GM19035 (cell line): ENCODE measurements at regions not wholly inside any gene's neighbourhood (a gene's known extent, or its start where the extent isn't known, plus 50 kb on each side); places are given as distances from the start of the nearest gene placed in this dataset.
"Not testable (repeated sequence)": the region's sequence is repeated elsewhere in the genome, so short reads cannot be mapped to it uniquely, and the experiment has no call there.

ENCODE experiments used
- ATAC-seq: cut with Tn5 transposase; IDR thresholded peaks from one replicate; pipeline ENCODE4 v1.9.1; 2021; ENCODE audit not compliant: unreplicated experiment

DNA sequence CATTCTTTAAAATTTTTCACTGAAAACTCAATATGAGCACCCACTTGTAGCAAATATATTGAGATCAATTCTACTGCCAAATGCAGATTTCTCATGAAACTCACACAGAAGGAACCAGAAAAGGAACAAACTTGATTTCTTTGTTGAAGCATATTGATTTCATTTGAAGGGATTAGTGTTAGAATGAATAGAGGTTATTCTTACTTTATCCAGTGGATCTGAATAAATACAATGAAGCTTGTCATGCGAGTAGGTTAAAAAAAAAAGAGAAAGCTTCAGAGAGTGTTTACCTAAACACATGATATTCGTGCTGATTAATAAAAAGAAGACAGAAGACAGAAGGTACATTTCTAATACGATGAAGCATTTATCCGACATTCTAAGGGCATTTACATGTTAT lies 226.7 kb upstream of the ZSWIM2 start:
- ATAC-seq = no peak

DNA sequence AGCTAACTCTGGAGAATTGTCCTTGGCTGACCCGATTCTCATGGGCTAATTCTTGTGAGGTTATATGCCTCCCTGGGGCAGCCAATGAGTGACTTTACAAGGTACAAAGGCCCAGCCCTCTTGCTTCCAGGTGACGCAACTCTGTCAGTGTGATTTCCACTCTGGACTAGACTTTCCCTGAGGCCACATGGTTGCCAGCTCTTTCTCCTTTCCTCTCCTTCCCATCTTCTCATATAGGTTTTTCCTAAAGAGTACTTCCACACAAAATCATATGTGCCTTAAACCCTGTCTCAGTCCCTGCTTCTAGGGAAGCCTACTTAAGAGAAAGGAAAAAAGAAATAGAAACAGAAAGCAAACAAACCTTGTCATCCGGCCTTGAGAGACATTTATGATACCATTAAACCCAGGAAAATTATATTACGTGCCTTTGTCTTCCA lies 226.2 kb upstream of the ZSWIM2 start:
- no peak for ATAC-seq

DNA sequence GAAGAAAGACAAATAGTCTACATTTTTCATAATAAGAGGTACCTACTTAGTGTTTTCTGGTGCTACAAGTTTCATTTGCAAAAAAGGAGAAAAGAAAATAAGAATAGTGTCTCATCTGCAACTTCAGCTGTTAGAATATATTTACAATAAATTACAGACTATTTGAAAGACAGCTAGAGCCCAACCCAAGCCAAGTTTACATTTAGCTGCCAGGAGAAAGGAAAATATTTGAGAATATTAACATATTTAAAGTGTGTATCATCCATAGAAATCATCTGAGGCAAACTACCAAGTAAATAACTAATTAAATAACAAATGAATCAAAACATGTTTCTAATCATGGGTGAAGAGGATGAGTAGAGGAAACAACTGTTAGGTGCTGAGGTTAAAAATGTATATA lies 209.2 kb upstream of the ZSWIM2 start:
- ATAC-seq = no peak

DNA sequence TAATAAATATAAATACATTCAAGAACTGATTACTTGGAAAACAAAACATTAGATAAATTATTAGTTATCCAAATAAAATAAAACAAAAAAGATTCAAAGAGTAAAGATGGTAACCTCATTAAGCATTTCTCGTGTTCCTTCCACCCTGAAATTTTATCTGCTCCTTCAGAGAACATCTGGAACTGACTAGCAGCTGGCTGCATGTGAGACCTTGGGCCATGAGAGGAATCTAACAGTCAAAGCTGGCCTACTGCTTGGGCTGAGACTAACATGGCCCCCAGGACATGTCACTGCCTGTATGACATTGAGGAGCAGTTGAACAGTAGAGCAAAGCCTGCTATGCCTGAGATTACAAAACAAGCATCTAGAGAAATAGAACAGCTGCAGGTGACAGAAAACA lies 208.5 kb upstream of the ZSWIM2 start:
- ATAC-seq = no peak

DNA sequence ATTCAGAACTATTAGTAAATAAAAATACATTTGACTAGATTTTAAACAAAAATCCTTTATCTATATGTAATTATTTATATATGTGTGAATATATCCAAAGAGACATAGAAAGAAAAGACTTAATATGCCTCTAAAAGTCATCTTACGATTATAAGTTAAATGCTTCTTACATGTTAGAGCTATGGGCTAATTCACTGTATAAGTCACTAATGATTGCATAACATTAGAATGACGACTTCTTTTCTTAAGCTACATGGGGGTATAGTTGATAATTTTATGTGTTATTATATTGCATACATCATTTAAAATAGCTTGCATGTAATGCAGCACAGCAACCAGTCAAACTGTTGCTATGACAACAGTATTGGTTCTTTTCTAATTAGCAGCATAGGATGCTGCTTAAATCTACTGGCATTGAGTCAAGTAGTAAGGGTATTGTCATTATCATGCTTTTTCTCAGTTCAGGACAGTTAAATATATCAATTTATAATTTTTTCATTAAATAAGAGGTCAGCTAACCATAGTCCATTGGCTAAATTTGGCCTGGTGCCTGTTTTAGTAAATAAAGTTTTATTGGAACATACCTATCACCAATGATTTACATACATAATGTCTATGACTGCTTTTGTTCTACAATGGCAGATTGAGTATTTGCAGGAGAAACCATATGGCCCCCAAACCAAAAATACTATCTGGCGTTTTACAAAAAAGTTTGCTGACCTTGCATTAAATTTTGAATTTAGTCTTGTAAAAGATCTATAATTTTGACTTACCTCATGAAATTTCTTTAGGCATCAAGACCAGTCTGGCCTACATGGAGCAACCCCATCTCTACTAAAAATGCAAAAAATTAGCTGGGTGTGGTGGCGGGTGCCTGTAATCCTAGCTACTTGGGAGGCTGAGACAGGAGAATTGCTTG lies 207.7 kb upstream of the ZSWIM2 start:
- no peak for ATAC-seq

DNA sequence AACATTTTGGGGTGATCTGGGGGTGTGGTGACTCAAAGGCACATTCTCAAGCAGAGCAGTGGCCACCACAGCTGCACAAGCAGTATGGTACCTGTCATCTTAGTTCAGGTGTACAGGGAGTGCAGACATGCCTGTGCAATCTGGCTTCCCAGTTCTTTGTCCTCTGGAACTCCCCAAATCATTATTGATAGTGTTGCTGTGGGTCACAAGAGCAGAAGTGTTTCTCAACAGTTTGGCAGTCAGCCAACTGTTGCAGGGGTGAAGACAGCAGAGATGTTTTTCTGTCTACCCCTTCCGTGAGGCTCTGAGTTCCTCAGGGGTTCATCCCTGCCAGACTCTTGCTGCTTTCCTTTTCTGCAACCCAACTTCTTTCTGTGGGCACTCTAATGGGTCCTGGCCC lies 206.5 kb upstream of the ZSWIM2 start:
- no peak for ATAC-seq

DNA sequence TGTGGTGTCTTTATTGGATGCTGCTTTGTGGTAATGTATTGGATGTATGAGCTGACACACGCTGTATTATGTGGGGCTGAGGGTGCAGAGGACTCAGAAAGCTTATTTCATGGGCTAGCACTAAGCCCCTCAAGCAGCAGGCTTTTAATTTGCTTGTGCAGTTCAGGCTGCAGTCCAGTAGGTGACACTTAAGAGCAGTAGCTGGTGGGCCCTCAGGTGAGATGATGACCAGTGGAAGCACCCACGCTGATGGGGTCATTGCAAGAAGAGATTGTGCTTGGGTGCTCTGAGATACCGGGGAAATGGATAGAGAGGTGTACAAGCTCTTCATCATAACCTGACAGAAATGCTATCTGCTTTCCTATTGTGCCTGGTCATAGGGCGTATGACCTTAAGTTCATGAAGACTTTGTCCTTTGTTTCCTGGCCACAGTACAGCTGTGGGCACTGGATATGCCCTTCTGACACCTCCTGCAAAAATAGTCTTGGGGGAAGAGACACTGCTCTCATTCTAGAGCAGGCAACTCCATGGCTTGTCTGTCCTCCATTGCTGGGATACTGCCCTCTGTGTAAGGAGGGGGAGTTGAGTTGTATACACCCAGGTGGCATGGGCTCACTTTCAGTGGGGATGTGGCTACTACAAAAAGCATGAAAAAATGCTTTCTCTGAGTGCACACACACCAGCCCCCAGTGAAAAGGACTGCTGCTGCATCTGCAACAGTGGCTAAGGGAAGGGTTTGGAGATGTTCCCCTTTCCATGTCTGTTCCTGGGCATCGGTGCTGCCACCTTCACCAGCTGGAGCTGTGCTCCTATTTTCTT lies 205.7 kb upstream of the ZSWIM2 start:
- ATAC-seq = no peak

DNA sequence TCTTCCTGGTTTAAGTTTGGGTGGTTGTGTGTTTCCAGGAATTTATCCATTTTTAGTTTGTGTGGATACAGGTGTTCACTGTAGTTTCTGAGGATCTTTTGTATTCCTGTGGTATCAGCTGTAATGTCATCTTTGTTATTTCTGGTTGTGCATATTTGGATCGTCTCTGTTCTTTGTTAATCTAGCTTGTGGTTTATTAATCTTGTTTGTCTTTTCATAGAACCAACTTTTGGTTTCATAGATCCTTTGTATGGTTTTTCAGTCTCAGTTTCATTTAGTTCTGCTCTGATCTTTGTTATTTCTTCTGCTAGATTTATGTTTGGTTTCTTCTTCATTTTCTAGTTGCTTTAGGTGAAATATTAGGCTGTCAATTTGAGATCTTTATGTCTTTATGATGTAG lies 202.4 kb upstream of the ZSWIM2 start:
- peak; percentile 94 for ATAC-seq

DNA sequence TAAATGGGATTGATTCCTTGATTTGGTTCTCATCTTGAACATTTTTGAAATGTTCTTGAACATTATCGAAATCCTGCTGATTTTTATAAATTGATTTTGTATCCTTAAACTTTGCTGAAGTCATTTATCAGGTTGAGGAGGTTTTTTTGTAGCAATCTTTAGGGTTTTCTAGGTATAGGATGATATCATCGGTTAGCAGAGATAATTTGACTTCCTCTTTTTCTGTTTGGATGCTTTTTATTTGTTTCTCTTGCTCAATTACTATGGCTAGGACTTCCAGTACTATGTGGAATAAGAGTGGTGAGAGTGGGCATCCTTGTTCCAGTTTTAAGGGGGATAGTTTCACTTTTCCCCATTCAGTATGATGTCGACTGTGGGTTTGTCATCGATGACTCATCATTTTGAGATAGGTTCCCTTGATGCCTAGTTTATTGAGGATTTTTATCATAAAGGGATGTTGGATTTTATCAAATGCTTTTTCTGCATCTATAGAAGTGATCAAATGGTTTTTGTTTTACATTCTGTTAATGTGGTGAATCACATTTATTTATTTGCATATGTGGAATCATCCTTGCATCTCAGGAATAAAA lies 201.5 kb upstream of the ZSWIM2 start:
- ATAC-seq = no peak

DNA sequence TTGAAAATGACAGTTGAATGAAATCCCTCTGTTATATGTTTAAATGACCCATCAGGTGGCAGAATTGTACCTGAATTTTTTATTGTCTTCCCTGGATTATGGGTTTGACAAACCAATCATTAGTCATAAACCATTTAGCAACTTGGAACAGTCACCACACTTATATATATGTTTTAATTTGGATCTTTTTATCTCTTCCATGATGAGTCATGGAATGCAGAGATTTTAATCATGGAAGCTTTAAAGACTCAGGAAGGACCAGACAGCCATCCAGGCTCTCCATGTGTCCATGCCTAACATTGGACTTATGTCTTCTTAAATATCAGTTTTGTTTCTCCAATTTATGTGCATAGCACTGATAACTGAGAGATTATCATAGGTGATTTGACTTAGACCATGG lies 188.3 kb upstream of the ZSWIM2 start:
- ATAC-seq = no peak

DNA sequence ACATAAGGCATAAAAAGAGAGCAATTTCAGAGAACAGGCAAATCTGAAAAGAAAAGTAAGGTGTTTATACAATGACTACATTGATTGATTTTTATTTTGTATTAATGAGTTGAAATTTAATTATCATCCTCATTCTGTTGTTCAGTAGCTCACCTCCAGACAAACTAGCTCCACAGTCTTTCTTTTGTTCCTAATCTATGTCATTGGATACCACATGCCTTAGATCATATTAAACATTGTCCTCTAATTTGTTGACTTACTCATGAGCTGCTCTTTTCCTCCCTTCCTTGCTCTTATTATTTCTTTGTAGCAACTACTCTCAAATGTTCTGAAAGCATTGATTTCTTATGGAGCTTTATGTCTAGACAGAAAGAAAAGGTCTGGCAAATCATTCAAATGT lies 185.5 kb upstream of the ZSWIM2 start:
- no peak for ATAC-seq

DNA sequence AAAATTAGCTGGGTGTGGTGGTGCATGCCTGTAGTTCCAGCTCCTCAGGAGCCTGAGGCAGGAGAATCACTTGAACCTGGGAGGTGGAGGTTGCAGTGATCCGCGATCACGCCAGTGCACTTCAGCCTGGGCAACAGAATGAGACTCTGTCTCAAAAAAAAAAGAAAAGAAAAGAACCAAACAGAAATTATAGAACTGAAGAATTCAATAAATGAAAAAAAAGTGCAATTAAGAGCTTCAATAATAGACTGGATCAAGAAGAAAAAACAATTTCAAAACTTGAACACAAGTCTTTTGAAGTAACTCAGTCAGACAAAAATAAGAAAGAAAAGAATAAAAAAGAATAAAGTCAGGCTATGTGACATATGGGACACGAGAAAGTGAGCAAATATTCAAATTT lies 175.8 kb upstream of the ZSWIM2 start:
- ATAC-seq = no peak

DNA sequence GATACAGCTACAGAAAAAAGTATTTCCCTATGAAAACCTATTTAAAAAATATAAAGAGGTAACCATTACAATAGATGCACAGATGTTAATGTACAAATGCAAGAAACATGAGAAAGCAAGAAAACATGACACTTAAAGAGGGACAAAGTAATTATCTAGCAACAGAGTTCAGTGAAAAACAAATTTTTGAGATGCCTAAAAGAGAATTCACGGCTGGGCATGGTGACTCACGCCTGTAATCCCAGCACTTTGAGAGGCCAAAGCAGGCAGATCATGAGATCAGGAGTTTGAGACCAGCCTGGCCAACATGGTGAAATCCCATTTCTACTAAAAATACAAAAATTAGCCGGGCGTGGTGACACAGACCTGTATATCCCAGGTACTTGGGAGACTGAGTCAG lies 175.0 kb upstream of the ZSWIM2 start:
- ATAC-seq = not testable (repeated sequence)

DNA sequence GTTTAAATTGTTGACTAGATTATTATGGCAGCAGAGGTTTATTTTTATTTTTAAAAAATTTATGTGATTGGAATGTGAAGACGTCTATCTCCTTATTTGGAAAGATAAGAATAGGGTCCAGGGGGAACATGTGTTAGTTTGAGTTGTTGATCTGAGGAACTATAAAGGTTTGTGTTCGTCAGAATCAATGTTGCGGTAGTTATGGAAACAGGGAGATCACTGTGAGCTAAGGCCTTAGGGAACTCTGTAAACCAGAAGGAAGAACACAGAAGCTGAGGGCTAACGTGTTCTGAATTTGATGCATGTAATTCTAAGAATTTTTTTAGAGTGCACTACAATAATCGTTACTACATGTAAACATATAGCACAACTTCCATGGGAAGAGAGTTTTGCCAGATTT lies 168.5 kb upstream of the ZSWIM2 start:
- no peak for ATAC-seq

DNA sequence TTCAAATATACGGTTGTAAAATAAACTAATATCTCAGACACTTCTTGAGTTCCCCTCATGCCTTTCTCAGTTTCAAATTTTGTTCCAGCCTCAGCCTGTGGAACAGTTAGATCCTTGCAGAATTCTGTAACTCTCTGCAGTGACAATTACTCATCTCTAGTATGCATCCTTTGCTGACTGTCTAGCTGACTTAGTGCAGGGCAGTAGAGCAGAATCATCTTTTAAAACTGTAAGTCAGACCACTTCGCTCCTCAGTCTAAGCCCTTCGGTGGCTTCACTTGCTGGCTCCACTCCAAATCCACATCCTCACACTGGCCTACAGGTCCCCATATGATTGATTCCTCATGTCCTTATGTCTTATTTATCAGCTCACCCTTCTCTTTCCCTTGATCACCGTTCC lies 164.1 kb upstream of the ZSWIM2 start:
- no peak for ATAC-seq

DNA sequence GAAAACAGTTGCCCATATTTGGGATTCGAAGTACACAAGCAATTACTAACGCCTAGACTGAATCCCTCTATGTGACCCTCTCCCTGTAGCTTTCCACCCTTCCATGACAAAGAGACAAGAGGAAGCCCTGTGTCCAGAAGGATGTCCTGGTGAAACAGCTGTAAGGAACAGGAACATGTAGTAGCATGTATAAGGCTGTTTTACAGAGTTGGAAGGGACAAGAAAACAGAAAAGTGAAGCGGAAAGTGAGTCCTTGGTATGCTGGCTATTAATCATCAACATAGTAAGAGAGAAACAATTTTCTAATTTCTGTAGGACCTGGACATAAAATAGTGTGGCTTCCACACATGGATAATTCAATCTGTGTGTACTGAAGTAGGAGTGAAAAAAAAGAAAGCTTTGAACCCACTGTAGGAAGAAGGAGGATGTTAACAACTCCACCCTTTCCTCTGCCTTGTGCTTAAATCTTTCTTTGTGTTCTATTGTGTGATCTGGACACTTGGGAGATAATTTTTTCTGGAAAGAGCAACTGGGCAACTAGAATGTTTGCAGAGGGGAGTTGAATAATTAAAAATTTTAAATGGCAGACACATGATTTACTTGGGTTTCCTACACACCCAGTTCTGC lies 162.3 kb upstream of the ZSWIM2 start:
- no peak for ATAC-seq

DNA sequence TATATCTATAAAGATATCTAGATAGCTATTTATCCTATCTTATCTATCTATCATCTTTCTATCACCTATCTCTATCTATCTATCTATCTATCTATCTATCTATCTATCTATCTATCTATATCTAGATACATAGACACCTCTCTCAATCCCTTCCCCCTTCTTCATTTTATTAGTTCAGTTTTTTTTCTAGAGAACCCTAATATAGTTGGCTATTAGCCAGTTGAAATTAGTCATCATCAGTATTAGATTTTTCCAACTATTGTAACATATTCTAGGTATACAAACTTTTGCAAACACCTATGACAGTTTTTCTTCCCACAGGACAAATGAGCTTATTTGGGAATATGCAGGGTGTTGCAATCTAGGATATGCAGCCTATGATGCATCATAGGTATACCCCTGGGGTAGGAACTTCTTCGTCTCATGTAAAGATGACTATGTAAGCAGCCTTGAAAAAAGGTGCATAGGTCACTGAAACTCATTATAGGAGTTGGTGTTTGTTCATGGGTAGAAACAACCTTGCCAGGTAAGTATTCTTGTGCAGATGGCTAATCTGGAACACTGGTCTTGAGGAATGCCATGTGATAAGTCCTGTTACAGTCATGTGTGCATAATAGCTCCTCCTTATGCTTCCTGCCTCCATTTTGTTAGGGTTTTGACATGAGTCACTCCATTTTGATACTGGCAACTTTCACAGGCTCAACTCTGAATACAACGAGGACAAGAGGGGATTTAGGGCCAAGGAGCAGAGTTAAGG lies 160.7 kb upstream of the ZSWIM2 start:
- ATAC-seq = no peak

DNA sequence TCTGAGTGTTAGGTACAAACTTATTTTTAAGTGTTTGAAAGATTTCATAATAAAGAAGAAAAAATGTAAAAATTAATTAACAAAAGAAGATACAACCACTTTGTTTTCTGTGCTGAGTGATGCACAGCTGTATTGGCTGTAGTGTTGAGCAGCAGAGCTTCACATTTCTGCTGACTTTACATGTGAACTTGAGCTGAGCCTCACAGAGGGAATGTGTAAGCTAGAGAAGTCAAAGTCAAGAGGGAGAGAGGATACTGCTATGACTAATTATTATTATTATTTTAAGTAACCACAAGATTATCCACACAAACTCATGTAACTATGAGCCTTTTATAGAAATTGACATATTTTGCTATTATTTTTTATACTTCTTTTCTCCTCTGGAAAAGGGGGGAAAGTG lies 159.1 kb upstream of the ZSWIM2 start:
- ATAC-seq = no peak

DNA sequence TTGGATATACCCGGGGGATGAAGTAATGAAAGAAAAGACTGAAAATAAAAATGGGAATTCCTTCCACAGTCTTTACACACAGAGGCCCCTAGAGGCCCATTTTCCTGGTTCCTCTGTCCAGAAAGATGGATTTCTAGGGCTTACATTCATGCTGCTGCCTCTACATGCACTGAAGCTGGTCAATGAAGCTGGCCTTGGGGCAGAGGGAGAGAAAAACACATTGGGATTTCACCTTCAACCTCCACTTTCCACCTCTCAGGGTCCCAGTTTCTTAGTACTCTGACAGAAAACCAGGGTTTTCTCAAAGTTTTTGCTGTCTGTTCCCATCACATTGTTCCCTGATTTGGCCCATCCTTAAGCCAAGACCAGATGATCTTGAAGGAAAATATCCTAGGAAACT lies 154.6 kb upstream of the ZSWIM2 start:
- ATAC-seq = no peak

DNA sequence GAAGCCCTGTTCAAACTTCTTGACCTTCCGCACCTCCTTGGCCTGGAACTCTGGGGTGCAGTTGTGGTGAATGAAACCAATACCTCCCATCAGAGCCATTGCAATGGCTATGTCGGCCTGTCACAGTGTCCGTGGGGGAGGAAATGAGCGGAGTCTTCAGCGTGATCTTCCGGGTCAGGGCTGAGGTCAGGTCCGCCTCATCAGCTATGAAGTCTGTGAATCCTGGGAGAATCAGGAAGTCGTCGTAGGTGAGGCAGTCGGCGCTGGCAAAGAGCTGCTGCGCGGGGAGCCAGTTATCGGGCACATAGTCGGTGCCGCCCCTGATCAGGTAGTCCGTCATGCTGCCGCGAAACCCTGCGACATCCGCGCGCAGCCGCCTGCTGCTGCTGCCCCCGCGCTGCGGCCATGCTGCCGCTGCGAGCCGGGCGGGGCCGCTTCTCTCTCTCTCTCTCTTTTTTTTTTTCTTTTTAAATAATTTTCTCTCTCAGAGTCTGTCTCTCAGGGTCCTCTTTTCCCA lies 154.1 kb upstream of the ZSWIM2 start:
- no peak for ATAC-seq
